Mucosa of descending colon (tissue), 3 donors: ENCODE measurements at regions not wholly inside any gene's neighbourhood (a gene's known extent, or its start where the extent isn't known, plus 50 kb on each side); places are given as distances from the start of the nearest gene placed in this dataset.

Experiments used
- ATAC-seq: fragments of 200-7000 bp; cut with Tn5 transposase; one replicate; pipeline ENCODE4 v1.9.1; 2020; ENCODE audit warnings: mild to moderate bottlenecking, moderate library complexity
- DNase-seq, 3 donors: peaks; one replicate each; pipeline ENCODE4 v3.0.0-alpha.2; 2020
- H3K36me3 ChIP-seq: fragments of 200-600 bp; one replicate; pipeline ENCODE4 v1.8.0; 2021; ENCODE audit warnings: low read depth, mild to moderate bottlenecking
- H3K4me1 ChIP-seq: fragments of 200-600 bp; one replicate; pipeline ENCODE4 v1.8.0; 2021; ENCODE audit warnings: low read depth, mild to moderate bottlenecking
- H3K4me3 ChIP-seq: fragments of 200-600 bp; one replicate; pipeline ENCODE4 v1.8.0; 2021; ENCODE audit warnings: mild to moderate bottlenecking
- H3K9me3 ChIP-seq: fragments of 200-600 bp; one replicate; pipeline ENCODE4 v1.8.0; 2021; ENCODE audit warnings: mild to moderate bottlenecking
- intact Hi-C, 2 donors: fragments of 100-400 bp; cut with DNase I in 1 of 2; cut with micrococcal nuclease in 1 of 2; formaldehyde crosslinking; loops; one replicate each; pipeline versions ENCODE4 v1.11.0 to v1.11.1; 2022; cut with DNase I, micrococcal nuclease
- TF ChIP-seq, protein P1 (sequence below): fragments of 200-600 bp; IDR thresholded peaks from one replicate; pipeline ENCODE4 v1.8.0; 2022; ENCODE audit warnings: antibody characterized with exemption, mild to moderate bottlenecking
- donor health status: DM: no; HTN: no; CAD: no; lungs with moderate emphysema.
- donor health status: DM: no; HTN: no; CAD: no.
- donor health status: DM: no; HTN: yes; CAD: no.

DNA sequence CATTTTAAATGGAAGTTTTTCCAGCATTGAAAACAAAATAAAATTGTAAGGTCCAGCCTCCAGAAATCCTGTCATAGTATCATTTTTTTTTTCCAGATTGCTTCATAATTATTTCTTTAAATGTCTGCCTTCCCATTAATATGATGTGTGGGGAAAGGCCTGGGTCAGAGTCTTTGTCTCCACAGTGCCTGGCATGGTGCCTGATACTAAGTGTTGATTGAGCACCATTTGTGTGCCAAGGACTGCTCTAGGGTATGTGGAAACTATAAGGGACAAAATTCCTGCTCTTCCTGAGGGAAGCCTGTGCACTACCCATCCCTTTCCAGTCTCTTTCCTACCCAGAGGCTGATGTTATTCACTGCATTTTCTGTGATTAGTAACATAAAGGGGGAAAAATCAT lies 53.1 kb upstream of the BEND4 start:
- TF ChIP-seq, protein P1, sequence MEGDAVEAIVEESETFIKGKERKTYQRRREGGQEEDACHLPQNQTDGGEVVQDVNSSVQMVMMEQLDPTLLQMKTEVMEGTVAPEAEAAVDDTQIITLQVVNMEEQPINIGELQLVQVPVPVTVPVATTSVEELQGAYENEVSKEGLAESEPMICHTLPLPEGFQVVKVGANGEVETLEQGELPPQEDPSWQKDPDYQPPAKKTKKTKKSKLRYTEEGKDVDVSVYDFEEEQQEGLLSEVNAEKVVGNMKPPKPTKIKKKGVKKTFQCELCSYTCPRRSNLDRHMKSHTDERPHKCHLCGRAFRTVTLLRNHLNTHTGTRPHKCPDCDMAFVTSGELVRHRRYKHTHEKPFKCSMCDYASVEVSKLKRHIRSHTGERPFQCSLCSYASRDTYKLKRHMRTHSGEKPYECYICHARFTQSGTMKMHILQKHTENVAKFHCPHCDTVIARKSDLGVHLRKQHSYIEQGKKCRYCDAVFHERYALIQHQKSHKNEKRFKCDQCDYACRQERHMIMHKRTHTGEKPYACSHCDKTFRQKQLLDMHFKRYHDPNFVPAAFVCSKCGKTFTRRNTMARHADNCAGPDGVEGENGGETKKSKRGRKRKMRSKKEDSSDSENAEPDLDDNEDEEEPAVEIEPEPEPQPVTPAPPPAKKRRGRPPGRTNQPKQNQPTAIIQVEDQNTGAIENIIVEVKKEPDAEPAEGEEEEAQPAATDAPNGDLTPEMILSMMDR, result no peak
- ATAC-seq, result no peak
- no peak overlapping the region for H3K4me3 ChIP-seq
- no peaks in the 10 kb centered on the region for H3K4me1 ChIP-seq
- intact Hi-C loops, result no loop called here
- H3K9me3 ChIP-seq, result no peaks in the 10 kb centered on the region
- no peak for DNase-seq
- H3K36me3 ChIP-seq, result no peaks in the 10 kb centered on the region

DNA sequence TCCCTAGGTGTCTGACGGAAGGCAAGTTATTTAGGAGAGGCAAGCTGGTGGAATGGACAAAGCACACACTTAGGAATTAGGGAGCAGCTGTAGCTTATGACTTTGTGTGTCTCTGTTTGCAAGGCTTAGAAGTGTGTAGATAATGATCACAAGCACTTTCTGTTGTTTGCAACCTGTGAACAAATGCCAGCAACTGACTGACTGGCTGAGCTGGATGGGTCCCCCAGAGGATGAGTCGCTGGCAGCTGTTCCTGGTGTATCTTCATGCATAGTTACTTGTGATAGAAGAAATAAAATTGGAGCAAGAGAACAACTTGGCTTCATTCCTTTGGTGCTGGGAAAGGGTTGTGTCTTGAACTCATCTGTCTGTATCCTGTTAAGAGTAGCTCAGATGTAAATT lies 64.2 kb upstream of the BEND4 start:
- intact Hi-C loops, result no loop called here
- H3K4me3 ChIP-seq, result no peak overlapping the region
- TF ChIP-seq, protein P1, result no peak
- DNase-seq (no peak), ATAC-seq (no peak)
- H3K36me3 ChIP-seq, result no peaks in the 10 kb centered on the region
- no peaks in the 10 kb centered on the region for H3K9me3 ChIP-seq
- H3K4me1 ChIP-seq, result no peaks in the 10 kb centered on the region

DNA sequence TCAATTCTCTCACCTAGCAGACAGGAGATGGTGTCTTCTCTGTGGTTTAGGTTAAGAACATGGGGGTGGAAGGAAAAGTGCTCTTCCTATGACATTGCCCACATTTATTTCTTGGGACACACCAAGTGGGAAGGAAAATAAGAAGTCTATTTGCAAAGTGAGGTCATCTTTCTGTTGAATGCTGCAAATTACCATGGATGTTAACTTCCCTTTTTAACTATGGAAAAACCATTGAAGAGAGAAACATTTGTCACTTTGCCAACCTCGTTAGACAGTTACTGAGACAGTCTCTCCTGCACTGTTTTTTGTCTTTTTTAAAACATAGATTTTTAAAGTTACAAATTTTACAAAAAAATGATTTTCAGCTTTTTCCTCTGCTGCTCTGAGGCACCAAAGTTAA lies 72.8 kb upstream of the BEND4 start:
- Histone ChIP-seq H3K9me3 (no peaks in the 10 kb centered on the region), H3K36me3 (no peaks in the 10 kb centered on the region), H3K4me1 (no peaks in the 10 kb centered on the region), H3K4me3 (no peak overlapping the region)
- no peak for ATAC-seq
- no peak for DNase-seq
- intact Hi-C loops, result no loop called here
- TF ChIP-seq, protein P1, result no peak

DNA sequence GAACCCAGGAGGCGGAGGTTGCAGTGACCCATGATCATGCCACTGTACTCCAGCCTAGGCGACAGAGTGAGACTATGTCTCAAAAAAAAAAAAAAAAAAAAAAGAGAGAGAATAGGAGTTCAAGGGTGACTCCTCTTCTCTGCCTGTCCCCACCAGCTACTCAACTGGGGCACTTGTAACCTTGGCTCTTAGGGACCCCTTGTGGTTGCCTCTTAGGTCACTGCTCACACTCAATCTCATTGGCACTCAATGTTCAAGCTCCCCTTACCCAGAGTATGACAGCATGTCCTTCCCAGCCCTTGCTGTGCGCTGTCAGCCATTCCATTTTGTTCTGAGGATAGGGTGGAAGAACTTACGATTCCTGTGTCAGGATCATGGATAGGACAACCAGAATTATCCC lies 82.4 kb upstream of the BEND4 start:
- Histone ChIP-seq H3K36me3 (no peaks in the 10 kb centered on the region), H3K9me3 (no peaks in the 10 kb centered on the region), H3K4me1 (no peaks in the 10 kb centered on the region), H3K4me3 (no peak overlapping the region)
- no peak for DNase-seq
- TF ChIP-seq, protein P1, result no peak
- intact Hi-C loops, result no loop called here
- no peak for ATAC-seq

DNA sequence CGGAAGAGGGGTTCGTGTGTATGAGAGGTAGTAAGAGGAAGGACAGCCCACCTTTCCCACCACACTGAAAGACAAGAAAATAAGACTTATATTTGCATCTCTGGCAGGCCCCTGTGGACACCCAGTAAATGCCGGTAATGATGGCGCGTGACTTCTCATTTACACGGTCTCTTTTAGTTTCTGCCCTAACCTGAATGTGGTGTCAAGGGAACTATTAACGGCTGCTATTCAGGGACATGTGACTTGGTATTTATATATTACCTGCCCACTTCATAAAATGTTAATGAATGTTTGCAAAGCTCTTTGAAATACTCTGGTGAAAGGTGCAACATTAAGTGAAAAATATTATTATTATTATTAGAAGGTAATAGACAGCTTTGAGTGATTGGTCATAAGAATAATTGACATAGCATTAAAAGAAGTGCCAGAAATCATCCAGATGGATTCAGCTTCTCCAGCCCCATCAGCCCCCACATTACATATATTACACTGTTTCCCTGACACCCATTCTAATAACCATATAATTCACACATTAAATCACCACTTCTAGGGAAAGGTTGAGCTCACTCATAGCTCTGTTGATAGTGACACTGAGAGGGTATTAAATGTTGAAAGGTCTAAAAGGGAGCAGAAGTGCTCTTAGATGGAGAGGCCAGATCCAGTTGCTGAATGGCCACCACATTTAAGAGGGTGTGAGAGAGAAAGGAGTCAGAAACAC lies 83.0 kb upstream of the BEND4 start:
- intact Hi-C loops, result no loop called here
- no peak for ATAC-seq

More for the DNA sequence above, 83.0 kb upstream of the BEND4 start:
- TF ChIP-seq, protein P1, result no peak
- DNase-seq, result no peak
- H3K4me3 ChIP-seq, result no peak overlapping the region
- H3K4me1 ChIP-seq, result no peaks in the 10 kb centered on the region
- H3K36me3 ChIP-seq, result no peaks in the 10 kb centered on the region
- no peaks in the 10 kb centered on the region for H3K9me3 ChIP-seq
